ENCODE measurements at regions not wholly inside any gene's neighbourhood (a gene's known extent, or its start where the extent isn't known, plus 50 kb on each side); places are given as distances from the start of the nearest gene placed in this dataset.

DNA sequence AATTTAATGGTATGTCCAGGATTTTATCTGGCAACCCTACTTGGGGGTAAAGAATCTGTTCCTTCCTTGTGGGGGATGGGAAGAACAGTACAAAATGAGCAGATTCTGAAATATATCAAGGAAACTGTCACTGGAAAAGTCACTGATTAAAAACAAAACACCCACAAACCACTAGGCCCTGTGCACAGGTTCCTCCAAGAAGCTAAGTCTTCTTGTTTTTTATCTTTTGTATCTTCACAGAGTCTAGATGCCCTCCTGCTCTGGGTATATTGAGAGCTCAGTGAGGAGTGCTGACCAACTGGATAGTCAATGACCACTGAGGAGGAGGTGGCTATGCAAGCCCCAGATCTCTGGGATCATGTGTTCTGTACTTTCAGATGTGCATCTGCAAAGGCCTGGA lies 86.8 kb upstream of the ANKRD1 start:
- no peak for TF ChIP-seq CREB1 (IDR thresholded peaks at IDR 0.05; ENCODE audit: low read depth)
- TF ChIP-seq FOXM1 (IDR thresholded peaks at IDR 0.05; ENCODE audit: borderline replicate concordance, low read depth): no peak
- TF ChIP-seq, protein P1, sequence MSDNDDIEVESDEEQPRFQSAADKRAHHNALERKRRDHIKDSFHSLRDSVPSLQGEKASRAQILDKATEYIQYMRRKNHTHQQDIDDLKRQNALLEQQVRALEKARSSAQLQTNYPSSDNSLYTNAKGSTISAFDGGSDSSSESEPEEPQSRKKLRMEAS (IDR thresholded peaks at IDR 0.05): no peak
